Fibroblast of peridontal ligament (primary cell): ENCODE measurements at regions not wholly inside any gene's neighbourhood (a gene's known extent, or its start where the extent isn't known, plus 50 kb on each side); places are given as distances from the start of the nearest gene placed in this dataset.
"Not testable (repeated sequence)": the region's sequence is repeated elsewhere in the genome, so short reads cannot be mapped to it uniquely, and the experiment has no call there.

Experiments used
- DNase-seq: peaks from one replicate; pipeline ENCODE4 v3.0.0-alpha.2; 2010; ENCODE audit errors: extremely low read depth

DNA sequence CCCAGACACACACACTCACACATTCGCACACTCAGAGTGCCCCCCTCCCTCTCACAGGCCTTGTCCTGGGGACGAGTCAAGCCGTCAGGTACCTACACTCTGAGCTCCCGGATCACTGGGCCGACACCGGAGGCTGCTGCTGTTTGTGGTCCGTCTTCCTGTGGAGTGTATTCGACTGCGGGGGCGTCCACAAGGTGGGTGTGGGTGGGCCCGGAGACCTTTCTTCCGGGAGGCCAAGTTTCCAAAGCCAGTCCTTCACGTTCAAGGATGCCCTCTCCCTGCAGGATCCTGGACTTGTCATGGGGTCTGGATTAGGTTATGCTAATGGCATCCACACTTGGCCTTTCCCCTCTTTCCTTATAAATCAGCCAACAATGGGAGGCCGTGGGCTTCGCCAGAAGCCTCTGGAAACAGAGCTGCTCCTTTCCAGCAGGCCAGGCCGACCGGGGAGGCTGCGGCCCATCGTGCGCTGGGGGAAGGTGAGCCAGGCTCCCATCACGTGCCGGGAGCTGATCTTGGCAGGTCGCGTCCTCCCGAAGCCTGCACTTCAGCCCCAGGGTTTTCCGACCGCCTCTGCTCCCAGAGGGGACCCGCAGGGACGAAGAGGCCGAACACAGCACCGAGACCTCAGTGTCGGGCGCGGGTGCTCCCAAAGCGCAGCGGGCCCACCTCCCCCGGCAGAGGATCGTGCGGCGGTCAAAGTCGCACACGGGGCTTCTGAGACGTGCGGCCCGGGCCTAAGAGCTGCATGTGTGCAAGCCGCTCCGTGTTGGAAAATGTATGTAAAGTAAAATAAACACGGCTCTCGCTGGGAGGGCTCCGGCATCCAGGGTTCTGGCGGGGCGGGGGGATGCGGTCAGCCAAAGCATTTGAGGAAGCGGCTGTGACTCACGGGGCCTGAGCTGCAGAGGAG lies 196.5 kb upstream of the ZNF469 start:
- peak; percentile 89 for DNase-seq

GRCh38 chr16:88186889-88187870 lies 195.6 kb upstream of the ZNF469 start:
- DNase-seq = peak; percentile 95

DNA sequence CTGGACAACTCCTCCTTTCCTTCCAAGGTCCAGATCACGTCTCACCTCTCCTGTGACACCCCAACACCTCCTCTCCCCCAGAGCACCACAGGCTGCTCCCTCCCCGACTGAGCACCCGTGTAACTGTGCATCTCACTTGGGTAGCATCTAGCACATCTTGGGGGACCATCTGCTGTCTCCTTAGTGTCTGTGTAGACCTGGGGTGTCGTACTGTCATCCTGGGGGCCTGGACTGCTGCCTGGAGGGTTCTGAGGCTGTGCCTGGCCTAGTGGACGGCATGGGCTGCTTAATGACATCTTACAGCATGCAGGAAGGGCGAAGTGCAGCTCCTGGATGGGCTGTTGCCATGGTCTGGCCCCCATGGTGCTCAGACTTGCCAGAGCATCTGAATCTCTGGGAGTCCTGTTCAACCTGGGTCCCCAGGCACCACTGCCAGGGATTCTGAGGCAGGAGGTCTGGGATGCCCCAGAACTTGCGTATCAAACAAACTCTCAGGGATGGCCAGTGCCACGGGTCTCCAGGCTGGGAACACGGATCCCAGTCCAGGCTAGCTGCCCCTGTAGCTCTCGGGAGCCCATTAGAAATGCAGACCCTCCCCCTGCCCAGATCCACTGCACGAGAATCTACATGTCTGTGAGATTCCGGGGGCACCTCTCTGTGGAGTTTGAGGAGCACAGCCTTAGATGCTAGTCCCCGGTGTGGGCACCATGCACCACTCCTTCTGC lies 194.4 kb upstream of the ZNF469 start:
- not testable (repeated sequence) for DNase-seq

GRCh38 chr16:88190592-88191095 lies 192.1 kb upstream of the ZNF469 start:
- not testable (repeated sequence) for DNase-seq

- not testable (repeated sequence) for DNase-seq
Observed at GRCh38 chr16:88191168-88191567, 191.6 kb upstream of the ZNF469 start.

GRCh38 chr16:88192601-88193000 lies 190.2 kb upstream of the ZNF469 start:
- no peak for DNase-seq

GRCh38 chr16:88193706-88194396 lies 188.9 kb upstream of the ZNF469 start:
- DNase-seq = peak; percentile 59

DNA sequence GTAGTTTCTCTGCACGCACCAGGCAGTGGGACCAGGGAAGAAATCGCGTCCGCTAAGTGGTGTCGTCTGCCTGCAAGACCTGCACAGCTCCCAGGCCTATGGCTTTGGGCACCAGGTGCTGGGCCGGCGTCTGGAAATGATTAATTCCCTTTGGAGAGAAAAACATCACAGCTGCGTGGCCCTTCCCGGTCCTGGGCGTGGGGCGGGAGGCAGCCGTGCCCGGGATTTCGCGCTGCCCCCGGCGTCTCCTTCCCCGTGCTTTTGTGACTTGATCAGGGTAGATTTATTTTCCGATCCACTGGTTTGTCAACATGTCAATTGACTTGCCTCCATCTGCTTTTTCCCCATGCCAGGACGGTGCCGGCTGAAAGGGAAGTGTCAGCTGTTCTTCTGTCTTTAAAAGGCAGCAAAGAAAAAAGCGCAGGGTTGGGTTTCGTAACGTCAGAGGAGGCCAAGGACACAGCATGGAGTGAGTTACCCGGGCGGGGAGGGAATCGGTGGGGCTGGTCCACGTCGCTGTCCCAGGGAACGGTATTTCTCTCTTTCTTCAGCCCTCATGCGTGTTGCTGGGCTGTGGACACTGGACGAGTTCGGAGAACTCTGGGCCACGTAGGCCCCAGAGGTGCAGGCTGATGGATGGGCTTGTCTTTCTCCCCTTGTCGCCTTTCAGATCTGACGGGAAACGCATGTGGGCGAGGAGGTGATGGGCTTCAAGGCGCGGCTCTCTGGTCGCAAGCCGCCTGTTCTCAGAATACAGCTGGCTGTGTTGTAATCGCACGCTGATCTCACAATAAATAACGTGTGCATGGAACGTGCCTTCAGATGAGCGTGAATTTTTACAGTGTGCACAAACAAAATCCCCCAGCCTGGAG lies 188.1 kb upstream of the ZNF469 start:
- DNase-seq = no peak

- DNase-seq = no peak
Observed at GRCh38 chr16:88195269-88195705, 187.5 kb upstream of the ZNF469 start.

GRCh38 chr16:88195911-88196465 lies 186.8 kb upstream of the ZNF469 start:
- no peak for DNase-seq

- no peak for DNase-seq
Observed at GRCh38 chr16:88196471-88197400, 186.0 kb upstream of the ZNF469 start.

GRCh38 chr16:88197481-88198456 lies 185.0 kb upstream of the ZNF469 start:
- no peak for DNase-seq

DNA sequence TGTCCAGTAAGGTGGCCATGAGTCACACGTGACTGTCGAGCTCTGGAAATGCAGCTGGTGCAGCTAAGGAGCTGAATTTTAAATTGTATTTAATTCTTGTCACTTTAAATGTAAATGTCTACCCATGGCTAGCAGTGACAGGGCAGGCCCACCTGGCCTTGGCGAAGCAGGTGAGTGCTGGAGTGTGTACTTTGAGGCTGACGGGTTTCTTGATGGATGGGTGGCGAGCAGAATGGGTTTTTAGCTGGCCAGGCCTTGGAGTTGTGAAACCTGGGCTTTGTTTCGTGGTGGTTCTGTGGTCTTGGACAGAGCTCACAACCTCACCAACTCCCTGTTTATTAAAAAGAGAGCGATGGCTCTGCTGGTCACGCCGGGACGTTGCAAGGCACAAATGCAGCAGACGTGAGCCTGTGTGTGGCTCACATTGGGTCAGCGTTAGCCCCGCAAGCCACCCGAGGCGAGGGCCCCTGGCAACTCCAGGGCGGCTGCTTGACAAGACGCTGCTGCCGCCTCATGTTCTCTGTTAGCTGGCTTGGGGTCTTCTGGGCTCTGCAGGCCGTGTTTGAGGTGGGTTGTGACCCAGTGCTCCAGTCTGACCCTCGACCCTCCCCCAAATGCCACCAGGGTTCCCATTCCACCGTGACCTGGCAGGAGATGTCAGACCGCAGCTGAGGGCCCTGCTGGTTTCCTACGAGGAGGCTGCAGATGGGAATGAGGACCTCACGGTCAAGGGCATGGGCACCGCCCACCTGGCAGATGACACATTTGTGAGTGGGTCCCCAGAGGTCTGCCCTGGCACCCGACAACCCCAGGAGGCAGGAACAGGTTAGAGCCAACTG lies 184.1 kb upstream of the ZNF469 start:
- DNase-seq = not testable (repeated sequence)

DNA sequence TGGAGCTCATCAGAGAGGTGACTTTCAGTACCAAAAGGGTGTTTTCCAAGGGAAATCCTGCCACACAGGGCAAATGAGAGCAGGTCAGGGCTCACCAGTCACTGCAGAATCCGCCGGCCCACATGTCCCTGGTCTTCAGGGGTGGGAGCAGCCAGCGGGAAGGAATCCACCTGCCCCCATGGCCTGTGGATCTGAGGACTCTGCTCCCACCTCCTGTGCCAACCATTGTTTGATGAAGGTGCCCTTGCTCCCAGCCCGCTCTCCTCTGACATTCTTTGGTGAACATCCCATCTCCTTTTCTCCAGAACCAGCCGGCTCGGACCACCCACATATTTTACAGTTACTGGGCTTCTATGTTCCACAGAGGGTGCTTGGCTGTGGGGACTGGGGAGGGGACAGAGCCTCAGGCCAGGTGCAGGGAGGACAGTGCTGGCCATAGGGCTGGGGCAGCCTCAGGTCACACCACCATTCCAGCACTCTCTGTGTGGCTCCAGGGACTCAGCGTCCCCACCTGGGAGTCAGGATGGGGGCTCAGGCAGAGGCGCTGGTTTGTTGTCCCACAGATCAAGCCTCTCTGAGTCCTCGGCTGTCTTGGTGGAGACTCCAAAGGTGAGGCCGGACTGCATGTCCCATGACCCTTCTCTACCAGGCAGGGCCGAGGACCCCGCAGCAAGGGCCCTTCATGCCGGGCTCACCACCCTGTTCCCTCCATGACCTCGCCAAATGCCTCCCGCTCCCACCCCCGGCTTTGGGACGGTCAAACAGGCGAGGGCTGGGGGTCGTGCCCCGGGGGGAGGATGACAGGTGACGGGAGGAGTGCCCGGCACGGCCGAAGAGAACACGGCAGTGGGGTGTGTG lies 183.2 kb upstream of the ZNF469 start:
- DNase-seq = not testable (repeated sequence)
